CD4-positive, CD25-positive, alpha-beta regulatory T cell (primary cell): ENCODE measurements at regions not wholly inside any gene's neighbourhood (a gene's known extent, or its start where the extent isn't known, plus 50 kb on each side); places are given as distances from the start of the nearest gene placed in this dataset.
A peak's percentile ranks its signal among the peaks of the same experiment; 100 is the strongest.
"Not testable (repeated sequence)": the region's sequence is repeated elsewhere in the genome, so short reads cannot be mapped to it uniquely, and the experiment has no call there.

Experiments
- ATAC-seq, 2 donors: fragments of 150-1000 bp; cut with Tn5 transposase; one replicate each; pipeline ENCODE4 v1.10.0; 2021; ENCODE audit warnings: low read depth in 2 of 2, moderate number of reproducible peaks in 2 of 2, moderate library complexity in 1 of 2
- DNase-seq, 3 donors: peaks; one replicate each; pipeline versions ENCODE4 v3.0.0 to v3.0.0-alpha.2; 2012 to 2022; ENCODE audit warnings: mixed read lengths in 1 of 3
- H3K27ac ChIP-seq: one replicate; pipeline ENCODE4 v1.7.0; 2013; ENCODE audit warnings: mild to moderate bottlenecking, low read length; ENCODE audit not compliant: insufficient read depth, poor library complexity, severe bottlenecking
- H3K27me3 ChIP-seq: one replicate; pipeline ENCODE4 v1.7.0; 2013; ENCODE audit warnings: low read length; ENCODE audit not compliant: control insufficient read depth, insufficient read depth
- H3K36me3 ChIP-seq: one replicate; pipeline ENCODE4 v1.7.0; 2013; ENCODE audit warnings: mild to moderate bottlenecking, low read length, moderate library complexity; ENCODE audit not compliant: control insufficient read depth, insufficient read depth
- H3K4me1 ChIP-seq: 2 replicates; pipeline ENCODE4 v1.7.0; 2013; ENCODE audit warnings: mild to moderate bottlenecking, low read length; ENCODE audit not compliant: insufficient read depth, control insufficient read depth, poor library complexity, severe bottlenecking
- H3K4me3 ChIP-seq: one replicate; pipeline ENCODE4 v1.7.0; 2013; ENCODE audit warnings: low read depth, mild to moderate bottlenecking, low read length, moderate library complexity
- H3K9me3 ChIP-seq, 2 experiments: 1 replicate in 1 of 2; 2 replicates in 1 of 2; pipeline ENCODE4 v1.7.0; 2013; ENCODE audit warnings: low read length in 2 of 2, mild to moderate bottlenecking in 1 of 2, moderate library complexity in 1 of 2; ENCODE audit not compliant: control insufficient read depth in 2 of 2
- H3K27ac Mint-ChIP-seq, 3 donors: one replicate each; pipeline ENCODE4 v1.8.0; 2020 to 2022; ENCODE audit warnings: mild to moderate bottlenecking in 3 of 3, mixed read lengths in 3 of 3, moderate library complexity in 2 of 3
- H3K27me3 Mint-ChIP-seq: one replicate; pipeline ENCODE4 v1.8.0; 2022; ENCODE audit warnings: mild to moderate bottlenecking, mixed read lengths
- H3K36me3 Mint-ChIP-seq: one replicate; pipeline ENCODE4 v1.8.0; 2020; ENCODE audit warnings: mixed read lengths
- H3K4me1 Mint-ChIP-seq, 4 donors: one replicate each; pipeline ENCODE4 v1.8.0; 2020 to 2022; ENCODE audit warnings: mixed read lengths in 4 of 4, mild to moderate bottlenecking in 1 of 4
- H3K4me3 Mint-ChIP-seq, 4 donors: one replicate each; pipeline ENCODE4 v1.8.0; 2020 to 2022; ENCODE audit warnings: mild to moderate bottlenecking in 4 of 4, mixed read lengths in 4 of 4, moderate library complexity in 3 of 4
- H3K9me3 Mint-ChIP-seq, 7 donors: one replicate each; pipeline ENCODE4 v1.8.0; 2020 to 2022; ENCODE audit warnings: mixed read lengths in 7 of 7, mild to moderate bottlenecking in 3 of 7, moderate library complexity in 2 of 7

- peaks cover 14% of the 10 kb centered on the region for H3K27me3 Mint-ChIP-seq
- H3K9me3 ChIP-seq, result no peaks in the 10 kb centered on the region
Measured at GRCh38 chr13:48583859-48584311, 51.0 kb upstream of the RCBTB2 start.

DNA sequence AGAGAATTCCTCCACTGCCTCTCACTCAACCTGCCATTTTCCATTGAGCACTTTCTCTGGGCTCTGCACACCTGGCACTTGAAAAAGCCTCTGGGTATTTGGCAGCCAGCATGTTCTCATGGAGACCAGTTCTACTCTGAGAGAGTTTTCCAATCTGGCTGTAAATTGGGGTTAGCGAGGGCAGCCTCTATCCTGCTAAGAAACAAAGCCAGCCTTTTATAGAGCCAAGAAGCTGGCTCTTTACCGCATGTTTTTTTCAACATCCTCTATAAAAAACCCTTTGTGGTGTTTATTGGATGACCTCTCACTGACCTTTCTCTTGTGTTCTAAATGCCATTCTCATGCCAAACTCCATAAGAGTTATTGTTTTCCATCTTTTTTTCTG lies 52.6 kb upstream of the RCBTB2 start:
- peaks cover 11 to 16% (median 13%) of the 10 kb centered on the region in 4 donors for H3K4me1 Mint-ChIP-seq
- H3K9me3 Mint-ChIP-seq, result no peaks in the 10 kb centered on the region
- H3K36me3 ChIP-seq, result no peaks in the 10 kb centered on the region
- H3K4me3 ChIP-seq, result no peak overlapping the region
- peaks cover 11% of the 10 kb centered on the region for H3K27me3 Mint-ChIP-seq
- peaks cover 4% of the 10 kb centered on the region for H3K36me3 Mint-ChIP-seq
- H3K4me1 ChIP-seq, result peaks cover 14% of the 10 kb centered on the region
- no peak for DNase-seq
- H3K4me3 Mint-ChIP-seq, result no peak overlapping the region
- H3K9me3 ChIP-seq, result no peaks in the 10 kb centered on the region
- peaks cover 6% of the 10 kb centered on the region for H3K27me3 ChIP-seq
- no peak for ATAC-seq
- no peak overlapping the region for H3K27ac Mint-ChIP-seq
- H3K27ac ChIP-seq, result no peak overlapping the region

More at GRCh38 chr13:48583859-48584311, 51.0 kb upstream of the RCBTB2 start:
- H3K4me3 ChIP-seq, result no peak overlapping the region
- Mint-ChIP-seq H3K4me3 (no peak overlapping the region), H3K4me1 (peaks cover 13 to 21% (median 20%) of the 10 kb centered on the region in 4 donors), H3K9me3 (no peaks in the 10 kb centered on the region), H3K27ac (no peak overlapping the region), H3K36me3 (peaks cover 4% of the 10 kb centered on the region)
- no peak for ATAC-seq
- no peaks in the 10 kb centered on the region for H3K36me3 ChIP-seq
- DNase-seq, result no peak
- H3K4me1 ChIP-seq, result peaks cover 14% of the 10 kb centered on the region
- H3K27ac ChIP-seq, result no peak overlapping the region
- peaks cover 6% of the 10 kb centered on the region for H3K27me3 ChIP-seq

DNA sequence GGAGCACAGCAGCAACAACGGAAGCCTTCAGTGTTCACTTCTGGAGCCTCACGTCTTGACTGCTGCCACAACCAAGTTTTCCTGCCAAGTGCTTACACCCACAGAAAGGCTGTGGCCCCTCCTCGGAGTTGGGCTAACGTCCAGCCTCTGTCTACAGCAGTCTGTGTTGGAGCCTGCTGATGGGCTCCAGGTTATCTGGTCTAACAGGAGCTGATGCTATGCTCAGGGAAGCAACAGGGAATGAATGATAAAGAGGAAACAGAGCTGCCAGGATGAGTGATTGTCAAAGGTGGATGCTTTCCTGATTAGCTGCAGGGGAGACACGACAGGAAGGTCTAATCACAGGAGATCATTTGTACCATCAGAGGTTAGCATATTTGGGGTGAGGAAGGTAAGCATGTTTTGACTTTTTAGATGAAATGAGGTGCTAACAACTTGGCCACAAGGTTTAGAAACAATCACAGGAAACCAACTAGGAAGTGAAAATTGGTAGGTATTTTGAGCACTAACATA lies 53.8 kb upstream of the RCBTB2 start:
- no peaks in the 10 kb centered on the region for H3K9me3 ChIP-seq
- Mint-ChIP-seq H3K4me3 (peak overlapping the region in 1 of 4 donors; percentile 8), H3K4me1 (peaks cover 8 to 12% (median 12%) of the 10 kb centered on the region in 4 donors), H3K36me3 (peaks cover 4% of the 10 kb centered on the region), H3K27me3 (peaks cover 5% of the 10 kb centered on the region), H3K9me3 (no peaks in the 10 kb centered on the region), H3K27ac (peak overlapping the region; percentile 3 to 89 (median 14))
- H3K4me1 ChIP-seq, result peaks cover 14% of the 10 kb centered on the region
- ATAC-seq (no peak), DNase-seq (peak in 1 of 3 donors; percentile 47)
- peaks cover 6% of the 10 kb centered on the region for H3K27me3 ChIP-seq
- no peak overlapping the region for H3K27ac ChIP-seq
- no peaks in the 10 kb centered on the region for H3K36me3 ChIP-seq
- peak overlapping the region; percentile 23 for H3K4me3 ChIP-seq

- H3K9me3 ChIP-seq, result no peaks in the 10 kb centered on the region
- Mint-ChIP-seq H3K4me3 (no peak overlapping the region), H3K4me1 (peaks cover 8 to 12% (median 12%) of the 10 kb centered on the region in 4 donors), H3K36me3 (peaks cover 4% of the 10 kb centered on the region), H3K27me3 (peaks cover 5% of the 10 kb centered on the region), H3K27ac (no peak overlapping the region), H3K9me3 (no peaks in the 10 kb centered on the region)
- no peak overlapping the region for H3K4me3 ChIP-seq
- no peak for ATAC-seq
- no peaks in the 10 kb centered on the region for H3K36me3 ChIP-seq
- DNase-seq, result no peak
- peaks cover 3% of the 10 kb centered on the region for H3K27me3 ChIP-seq
- peaks cover 14% of the 10 kb centered on the region for H3K4me1 ChIP-seq
- H3K27ac ChIP-seq, result no peak overlapping the region
Measured at GRCh38 chr13:48588120-48588519, 55.2 kb upstream of the RCBTB2 start.

DNA sequence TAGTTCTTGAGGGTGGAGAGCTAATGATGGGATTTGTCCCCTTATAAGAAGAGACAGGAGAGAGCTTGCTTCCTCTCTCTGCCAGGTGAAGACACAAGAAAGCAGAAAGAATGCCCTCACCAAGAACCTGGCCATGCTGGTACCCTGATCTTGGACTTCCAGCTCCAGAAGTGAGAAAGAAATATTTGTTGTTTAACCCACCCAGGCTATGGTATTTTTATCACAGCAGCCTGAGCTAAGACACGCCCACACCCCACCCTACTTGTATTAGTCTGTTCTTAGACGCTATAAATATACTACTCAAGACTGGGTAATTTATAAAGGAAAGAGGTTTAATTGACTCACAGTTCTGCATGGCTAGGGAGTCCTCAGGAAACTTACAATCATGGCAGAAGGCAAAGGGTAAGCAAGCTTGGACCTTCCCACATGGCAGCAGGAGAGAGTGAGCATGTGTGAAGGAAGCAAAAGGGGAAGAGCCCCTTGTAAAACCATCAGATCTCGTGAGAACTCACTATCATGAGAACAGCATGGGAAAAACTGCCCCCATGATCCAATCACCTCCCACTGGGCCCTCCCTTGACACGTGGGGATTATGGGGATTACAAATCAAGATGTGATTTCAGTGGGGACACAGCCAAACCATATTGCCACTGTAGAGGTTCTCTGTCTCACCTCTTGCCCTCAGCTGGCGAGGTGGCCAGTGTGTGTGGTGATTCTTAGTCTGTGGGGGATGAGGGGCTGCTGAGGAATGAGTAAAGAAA lies 57.4 kb upstream of the RCBTB2 start:
- Mint-ChIP-seq H3K4me3 (no peak overlapping the region), H3K27ac (no peak overlapping the region), H3K36me3 (peaks cover 4% of the 10 kb centered on the region), H3K9me3 (no peaks in the 10 kb centered on the region), H3K4me1 (peaks cover 8 to 12% (median 12%) of the 10 kb centered on the region in 4 donors), H3K27me3 (peaks cover 7% of the 10 kb centered on the region)
- Histone ChIP-seq H3K4me3 (no peak overlapping the region), H3K27me3 (no peaks in the 10 kb centered on the region), H3K36me3 (no peaks in the 10 kb centered on the region), H3K4me1 (peaks cover 14% of the 10 kb centered on the region), H3K27ac (no peak overlapping the region), H3K9me3 (no peaks in the 10 kb centered on the region)
- no peak for DNase-seq
- ATAC-seq, result no peak

DNA sequence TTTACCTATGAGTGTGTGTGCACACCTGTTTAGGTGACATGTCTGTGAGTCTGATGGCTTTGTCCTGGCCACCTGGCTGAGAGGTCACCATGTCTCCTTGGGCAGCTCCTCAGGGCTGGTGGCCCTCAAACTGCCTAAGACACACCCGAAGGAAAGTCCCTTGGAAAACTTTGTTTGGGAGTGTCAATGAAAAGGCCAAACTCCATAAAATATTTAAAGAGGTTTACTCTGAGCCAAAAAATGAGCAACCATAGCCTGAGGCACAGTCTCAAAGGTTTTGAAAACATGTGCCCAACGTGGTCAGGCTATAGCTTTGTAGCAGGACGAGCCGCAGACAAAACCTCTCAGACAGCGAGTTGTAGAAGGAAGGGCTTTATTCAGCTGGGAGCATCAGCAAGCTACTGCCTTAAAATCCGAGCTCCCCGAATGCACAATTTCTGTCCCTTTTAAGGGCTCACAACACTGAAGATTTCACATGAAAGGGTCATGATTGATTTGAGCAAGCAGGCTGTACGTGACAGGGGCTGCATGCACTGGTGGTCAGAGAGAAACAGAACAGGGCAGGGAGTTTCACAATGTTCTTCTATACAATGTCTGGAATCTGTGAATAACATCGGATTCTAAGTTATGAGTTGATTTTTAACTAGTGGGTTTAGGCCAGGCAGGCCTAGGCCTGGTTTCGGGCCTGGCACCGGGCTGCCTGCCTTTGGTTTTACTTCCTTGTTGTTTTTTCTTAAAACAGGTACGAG lies 58.4 kb upstream of the RCBTB2 start:
- not testable (repeated sequence) for H3K27me3 Mint-ChIP-seq, ATAC-seq, H3K4me1 Mint-ChIP-seq, DNase-seq, H3K4me3 Mint-ChIP-seq, H3K27ac ChIP-seq, H3K9me3 Mint-ChIP-seq, H3K36me3 ChIP-seq, H3K9me3 ChIP-seq, H3K27me3 ChIP-seq, H3K36me3 Mint-ChIP-seq, H3K4me3 ChIP-seq
- peak overlapping the region in 1 of 3 donors; percentile 37 for H3K27ac Mint-ChIP-seq
- H3K4me1 ChIP-seq, result peaks cover 13% of the 10 kb centered on the region

GRCh38 chr13:48591889-48592687 lies 59.2 kb upstream of the RCBTB2 start:
- H3K27ac ChIP-seq, result no peak overlapping the region
- peaks cover 0 to 1% (median under 1%) of the 10 kb centered on the region in 4 donors for H3K4me1 Mint-ChIP-seq

More at GRCh38 chr13:48591889-48592687, 59.2 kb upstream of the RCBTB2 start:
- DNase-seq (no peak), ATAC-seq (no peak)
- H3K4me1 ChIP-seq, result peaks cover 5% of the 10 kb centered on the region
- Mint-ChIP-seq H3K4me3 (no peak overlapping the region), H3K27me3 (peaks cover 9% of the 10 kb centered on the region), H3K27ac (no peak overlapping the region), H3K9me3 (no peaks in the 10 kb centered on the region), H3K36me3 (peaks cover 4% of the 10 kb centered on the region)
- H3K9me3 ChIP-seq, result no peaks in the 10 kb centered on the region
- no peaks in the 10 kb centered on the region for H3K27me3 ChIP-seq
- H3K4me3 ChIP-seq, result no peak overlapping the region
- H3K36me3 ChIP-seq, result no peaks in the 10 kb centered on the region
